Stimulated activated naive CD4-positive, alpha-beta T cell treated with Interleukin-2 at 50 U/mL for 16 hours (primary cell): ENCODE measurements at regions not wholly inside any gene's neighbourhood (a gene's known extent, or its start where the extent isn't known, plus 50 kb on each side); places are given as distances from the start of the nearest gene placed in this dataset.
"Not testable (repeated sequence)": the region's sequence is repeated elsewhere in the genome, so short reads cannot be mapped to it uniquely, and the experiment has no call there.

Source experiments
- DNase-seq: peaks from one replicate; lab custom pipeline; 2025; lab: John Stamatoyannopoulos, UW

DNA sequence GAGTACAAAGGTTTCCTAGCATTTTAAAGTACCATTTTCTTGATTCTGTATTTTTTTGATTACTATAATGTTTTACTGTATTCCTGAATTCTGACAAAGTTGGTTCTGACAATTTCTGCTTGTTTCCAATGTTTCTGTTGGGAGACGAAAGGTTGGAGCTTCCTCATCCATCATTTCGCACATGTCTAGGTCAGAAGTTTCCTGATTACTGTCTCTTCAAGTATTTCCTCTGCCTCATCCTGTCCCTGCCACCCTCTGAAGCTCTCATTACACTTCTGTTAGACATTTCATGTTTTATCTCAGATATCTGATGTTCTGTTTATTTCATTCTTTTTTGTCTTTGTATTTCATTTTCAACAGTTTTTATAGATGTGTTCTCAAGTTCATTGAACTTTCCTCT lies 895.8 kb downstream of the TSN start:
- no peak for DNase-seq

DNA sequence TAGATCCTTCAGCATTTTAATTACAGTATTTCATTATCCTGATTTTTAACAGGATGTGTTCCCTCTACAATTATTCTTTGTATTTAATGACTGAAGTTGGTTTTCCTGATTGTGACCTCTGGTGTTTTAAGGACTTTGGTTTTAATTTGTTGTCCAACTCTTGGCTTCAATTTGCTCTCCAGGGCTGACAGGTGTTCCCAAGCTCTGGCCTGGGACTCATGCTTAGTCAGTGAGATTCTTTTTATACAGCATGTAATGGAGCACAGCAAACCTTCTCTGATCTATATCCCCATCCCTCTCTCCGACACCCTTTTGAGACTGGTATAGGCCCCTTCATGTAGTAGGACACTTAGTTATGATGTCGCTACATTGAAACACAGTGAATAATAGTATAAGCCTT lies 896.3 kb downstream of the TSN start:
- DNase-seq = no peak

DNA sequence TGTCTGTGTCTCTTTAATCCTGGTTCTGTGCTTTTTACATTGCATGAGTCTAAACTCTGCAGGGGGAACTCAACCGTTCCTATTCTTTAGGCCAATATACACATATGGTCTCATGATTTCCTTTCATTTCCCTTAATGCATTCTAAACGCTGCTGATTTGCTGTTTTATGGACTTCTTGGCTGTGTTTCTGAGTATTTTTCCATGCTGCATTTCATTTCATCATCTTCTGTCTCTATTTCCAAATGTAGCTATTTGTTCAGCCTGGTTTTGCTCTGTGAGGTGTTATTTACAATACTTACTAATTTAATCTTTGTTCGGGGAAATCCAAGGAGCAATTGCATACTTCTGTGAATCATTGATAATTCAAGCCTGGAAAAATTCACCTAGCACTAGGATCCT lies 897.2 kb downstream of the TSN start:
- DNase-seq = no peak

DNA sequence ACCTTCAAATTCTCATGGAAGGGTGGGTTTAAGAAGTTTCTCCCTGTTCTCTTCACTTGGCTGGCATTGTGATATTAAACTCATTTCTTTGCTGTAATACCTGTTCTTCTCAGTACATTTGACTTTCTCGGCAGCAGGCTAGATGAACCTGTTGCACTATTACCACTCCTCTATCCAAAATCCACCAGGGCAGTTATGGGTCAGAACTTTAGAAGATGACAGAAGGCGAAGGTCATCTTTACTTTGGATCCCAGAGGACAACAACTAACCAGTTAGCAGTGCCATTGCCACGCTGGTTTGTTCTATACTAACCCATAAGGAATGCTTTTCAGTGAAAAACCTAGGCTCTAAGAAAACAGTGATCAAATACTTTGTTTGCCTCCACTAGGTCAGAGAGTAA lies 901.0 kb downstream of the TSN start:
- DNase-seq = no peak

DNA sequence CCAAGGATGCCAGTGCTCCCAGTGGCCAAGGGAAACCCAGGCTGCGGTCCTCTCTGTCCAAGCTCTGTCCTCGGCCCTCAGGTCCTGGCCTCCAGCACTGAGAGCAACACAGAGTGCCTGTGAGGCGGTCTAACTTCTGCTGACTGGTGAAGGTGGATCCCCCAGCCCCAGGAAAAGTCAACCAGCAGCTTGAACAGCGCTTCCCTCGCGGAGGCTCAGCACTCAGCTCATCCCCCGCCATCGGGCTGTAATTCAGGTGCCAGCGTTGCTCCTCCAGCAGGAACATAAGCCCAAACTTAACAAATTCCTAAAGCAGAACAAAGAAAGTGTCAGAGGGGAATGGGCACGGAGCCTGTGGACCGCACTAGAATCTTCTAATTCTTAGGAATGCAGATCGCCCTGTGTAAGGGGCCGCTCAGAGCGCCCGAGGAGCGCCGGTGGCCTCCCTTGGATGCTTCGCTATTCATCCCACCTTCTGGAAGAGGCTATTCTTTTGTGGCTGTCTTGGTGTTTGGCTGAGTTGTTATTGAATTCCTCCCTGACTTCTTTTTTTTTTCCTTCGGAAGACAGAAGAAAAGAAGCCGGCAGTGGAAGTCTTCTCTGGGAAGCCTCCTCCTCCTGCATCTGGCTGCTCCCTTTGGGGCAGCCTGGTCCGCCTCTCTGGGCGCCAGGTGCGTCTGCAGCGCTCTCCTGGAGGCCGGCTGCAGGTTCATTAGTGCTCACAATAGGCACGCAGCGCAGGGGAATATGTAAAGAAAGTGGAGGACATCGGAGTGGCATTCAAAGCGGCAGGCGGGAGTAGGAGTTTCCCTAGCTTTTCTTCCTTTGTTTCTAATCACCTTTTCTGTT lies 905.6 kb downstream of the TSN start:
- no peak for DNase-seq

DNA sequence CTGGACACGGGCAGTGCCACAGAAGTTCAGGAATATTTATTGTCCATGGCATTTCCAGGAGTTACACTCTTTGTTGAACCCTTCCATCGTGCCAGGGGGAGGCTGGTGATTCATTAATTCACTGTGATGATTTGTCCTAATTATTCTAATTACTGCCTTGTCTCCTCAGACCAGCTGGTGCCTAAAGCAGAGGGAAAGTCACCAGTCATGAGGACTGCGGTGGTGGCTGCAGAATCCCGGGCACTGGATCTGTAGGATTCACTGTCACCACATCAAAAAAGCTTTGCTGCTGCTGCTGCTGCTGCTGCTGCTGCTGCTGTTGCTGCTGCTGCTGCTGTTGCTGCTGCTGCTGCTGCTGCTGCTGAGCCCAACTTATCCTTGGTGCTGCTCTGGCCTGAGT lies 908.2 kb downstream of the TSN start:
- no peak for DNase-seq

- DNase-seq = no peak
Observed at GRCh38 chr2:122669627-122670026, 914.2 kb downstream of the TSN start.

DNA sequence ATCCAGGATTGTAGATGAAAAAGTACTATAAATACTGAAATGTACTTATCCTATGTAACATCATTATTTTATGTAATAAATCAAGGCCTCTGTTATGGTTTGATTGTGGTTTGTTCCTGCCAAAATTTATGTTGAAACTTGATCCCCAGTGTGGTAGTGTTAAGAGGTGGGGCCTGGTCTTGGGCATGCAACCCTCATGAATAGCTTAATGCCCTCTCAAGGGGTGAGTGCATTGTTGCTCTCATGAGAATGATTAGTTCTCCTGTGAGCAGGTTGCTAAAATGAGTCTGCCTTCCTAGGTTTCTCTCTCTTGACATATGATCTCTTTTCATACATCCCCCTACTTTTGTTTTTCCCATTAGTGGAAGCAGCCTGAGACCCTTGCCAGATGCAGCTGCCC lies 915.4 kb downstream of the TSN start:
- no peak for DNase-seq

DNA sequence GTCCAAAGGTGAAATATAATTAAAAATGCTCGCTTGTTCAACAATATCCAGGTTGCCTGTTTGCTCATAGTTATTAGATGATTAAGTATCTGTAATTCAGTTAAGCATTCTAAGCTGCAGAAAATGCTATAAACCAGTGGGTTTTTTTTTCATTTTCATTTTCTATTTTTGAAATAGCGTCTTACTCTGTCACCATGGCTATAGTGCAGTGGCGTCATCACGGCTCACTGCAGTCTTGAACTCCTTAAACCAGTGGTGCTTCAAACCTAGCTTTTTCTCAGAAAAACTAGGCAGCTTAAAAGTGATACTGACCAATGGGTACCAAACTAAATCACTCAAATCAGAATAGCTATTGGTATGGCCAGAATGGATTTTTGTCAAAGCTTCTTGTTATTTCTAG lies 925.2 kb downstream of the TSN start:
- no peak for DNase-seq

DNA sequence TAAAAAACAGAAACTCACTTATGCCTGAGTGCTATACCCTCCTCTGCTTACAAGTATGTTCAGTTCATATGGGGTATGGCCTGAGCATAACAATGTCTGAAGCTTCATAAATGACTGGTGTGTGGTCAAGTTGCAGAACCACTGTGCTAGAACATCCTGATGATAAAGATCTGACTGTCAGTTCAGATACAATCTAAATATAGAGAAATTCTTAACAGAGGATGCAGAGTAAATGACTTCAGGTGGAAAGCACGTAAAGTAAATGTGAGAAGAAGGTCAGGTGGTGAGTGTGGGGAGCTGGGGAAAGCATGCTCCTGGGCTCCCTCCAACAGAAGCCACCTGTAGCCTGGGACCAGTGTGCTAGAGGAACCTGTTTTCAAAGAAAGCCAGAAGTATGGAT lies 926.2 kb downstream of the TSN start:
- DNase-seq = no peak

- DNase-seq = no peak
Observed at GRCh38 chr2:122682356-122682755, 926.9 kb downstream of the TSN start.

DNA sequence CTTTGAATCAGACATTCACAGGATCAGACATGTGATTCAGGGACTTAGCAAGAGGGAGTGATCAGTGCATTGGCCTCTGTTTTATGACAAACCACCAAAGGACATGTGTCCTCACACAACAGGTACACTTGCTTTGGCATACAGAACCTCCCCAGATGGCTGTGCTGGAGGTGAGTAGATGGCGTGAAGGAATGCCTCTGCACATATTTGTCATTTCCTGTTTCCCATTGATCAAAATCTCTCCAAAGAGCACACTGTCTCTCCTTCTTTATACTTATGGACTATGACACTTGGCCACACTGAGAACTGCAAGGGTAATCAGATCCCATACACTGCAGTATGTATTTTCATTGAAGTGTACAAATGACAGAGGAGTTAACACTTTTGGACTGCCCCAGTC lies 927.6 kb downstream of the TSN start:
- DNase-seq = no peak

GRCh38 chr2:122692400-122693083 lies 937.1 kb downstream of the TSN start:
- no peak for DNase-seq

- no peak for DNase-seq
Observed at GRCh38 chr2:122697415-122697814, 942.0 kb downstream of the TSN start.

DNA sequence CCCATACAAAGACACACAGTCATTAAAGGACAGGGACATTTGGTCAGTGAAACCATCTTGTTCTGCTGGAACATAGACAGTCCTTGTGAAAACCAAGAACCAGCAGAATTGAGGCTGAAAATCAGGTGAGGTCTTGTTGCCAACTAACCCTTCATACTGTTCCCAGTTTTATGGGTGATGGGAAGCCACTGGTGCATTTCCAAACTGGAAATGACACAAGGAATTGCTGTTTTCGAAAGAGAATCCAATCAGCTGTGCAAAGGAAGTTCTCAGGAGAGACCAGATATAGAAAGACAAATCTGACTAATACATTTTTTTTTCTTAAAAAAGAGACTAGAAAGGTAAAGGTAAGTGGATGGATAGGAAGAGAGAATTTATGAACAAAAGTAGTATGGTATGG lies 948.2 kb downstream of the TSN start:
- no peak for DNase-seq

DNA sequence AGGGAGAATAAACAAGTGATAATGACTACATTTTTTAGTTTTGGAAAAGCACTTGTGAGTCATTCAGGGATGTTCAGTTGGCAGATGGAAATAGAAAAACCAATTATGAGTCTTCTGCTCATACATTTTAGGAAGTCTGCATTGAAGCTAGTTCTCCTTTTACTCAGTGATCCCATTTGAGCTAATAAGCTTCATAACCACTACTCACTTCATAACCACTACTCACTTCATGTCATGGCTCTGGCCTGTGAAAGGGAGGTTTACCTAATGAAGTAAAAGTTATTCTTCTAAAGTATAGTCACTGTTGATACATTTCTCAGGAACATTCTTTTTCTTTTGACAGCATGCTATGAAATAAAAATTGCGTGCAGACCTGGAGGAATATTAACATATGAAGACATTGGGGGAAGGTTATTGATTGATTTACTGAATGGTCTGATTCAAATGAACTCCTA lies 948.7 kb downstream of the TSN start:
- DNase-seq = no peak

GRCh38 chr2:122705746-122706145 lies 950.3 kb downstream of the TSN start:
- no peak for DNase-seq

DNA sequence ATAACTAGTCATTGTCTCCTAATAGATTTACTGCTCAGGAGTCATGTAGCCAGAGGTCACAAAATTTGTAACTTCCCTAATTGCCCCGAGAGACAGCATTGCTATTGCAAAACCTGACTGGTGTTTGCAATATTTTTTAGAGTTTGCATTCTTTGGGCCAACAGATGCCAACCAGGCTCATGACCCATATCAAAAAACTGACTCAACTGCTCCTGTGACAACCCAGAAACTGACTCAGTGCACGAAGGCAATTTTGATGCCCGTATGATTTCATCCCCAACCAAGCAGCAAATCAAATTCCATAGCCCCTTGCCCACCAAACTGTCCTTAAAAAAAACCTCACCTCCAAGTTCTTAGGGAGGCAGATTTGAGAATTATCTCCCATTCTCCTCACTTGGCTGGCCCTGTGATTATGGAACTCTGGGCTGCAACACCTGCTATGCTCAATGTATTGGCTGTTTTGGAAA lies 951.3 kb downstream of the TSN start:
- DNase-seq = no peak

- DNase-seq = no peak
Observed at GRCh38 chr2:122707224-122707824, 951.9 kb downstream of the TSN start.

- no peak for DNase-seq
Observed at GRCh38 chr2:122710049-122710448, 954.6 kb downstream of the TSN start.

GRCh38 chr2:122713800-122714199 lies 958.3 kb downstream of the TSN start:
- no peak for DNase-seq

DNA sequence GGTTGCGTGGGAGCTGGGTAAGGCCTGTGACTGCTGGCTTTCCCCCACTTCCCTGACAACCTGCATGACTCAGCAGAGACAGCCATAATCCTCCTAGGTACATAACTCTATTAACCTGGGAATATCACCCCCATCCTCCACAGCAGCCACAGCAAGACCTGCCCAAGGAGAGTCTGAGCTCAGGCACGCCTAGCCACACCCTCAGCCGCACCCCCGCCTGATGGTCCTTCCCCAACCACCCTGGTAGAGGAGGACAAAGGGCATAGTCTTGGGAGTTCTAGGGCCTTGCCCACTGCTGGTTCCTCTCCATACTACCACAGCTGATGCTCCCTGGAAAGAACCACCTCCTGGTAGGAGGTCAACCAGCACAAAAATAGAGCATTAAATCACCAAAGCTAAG lies 965.4 kb downstream of the TSN start:
- DNase-seq = not testable (repeated sequence)
